ENCODE measurements at regions not wholly inside any gene's neighbourhood (a gene's known extent, or its start where the extent isn't known, plus 50 kb on each side); places are given as distances from the start of the nearest gene placed in this dataset.

DNA sequence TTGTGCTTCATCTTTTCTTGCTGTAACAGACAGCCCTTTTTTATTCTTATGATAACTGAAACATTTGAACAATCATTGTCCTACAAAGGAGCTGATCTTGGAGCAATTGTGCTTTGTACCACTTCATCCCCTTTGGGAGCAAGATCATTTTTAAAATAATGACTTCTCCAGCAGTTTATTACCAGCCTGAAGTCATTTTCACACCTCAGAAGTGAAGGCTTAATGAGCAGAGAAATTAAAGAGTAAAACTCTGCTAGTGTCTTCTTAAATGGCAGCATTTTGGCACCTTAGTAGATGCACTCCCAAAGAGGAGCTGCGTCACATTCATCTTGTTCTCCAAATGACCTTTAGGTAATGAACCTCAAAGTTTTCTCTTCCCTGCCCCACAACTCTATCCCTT is 439.6 kb upstream of the CAMK1G start:
- H3K9me3 ChIP-seq (ENCODE audit: control insufficient read depth, insufficient read depth, low read depth, low read length) = no peaks in the 10 kb centered on the region
- H3K4me3 ChIP-seq (ENCODE audit: low read depth, low read length) = no peak overlapping the region
- no peaks in the 10 kb centered on the region for H3K4me1 ChIP-seq (ENCODE audit: control insufficient read depth, insufficient read depth, low read length)
- TF ChIP-seq ZNF23 (tag by site-specific recombination; IDR thresholded peaks at IDR 0.05; ENCODE audit: borderline replicate concordance) (no peak), ZNF776 (tag by site-specific recombination; IDR thresholded peaks at IDR 0.05; ENCODE audit: borderline replicate concordance) (no peak), ZFP41 (tag by site-specific recombination; IDR thresholded peaks at IDR 0.05; ENCODE audit: borderline replicate concordance) (no peak), ZNF354C (tag by site-specific recombination; IDR thresholded peaks at IDR 0.05; ENCODE audit: borderline replicate concordance, low read depth) (no peak), OVOL3 (tag by site-specific recombination; IDR thresholded peaks at IDR 0.05) (no peak), KLF10 (tag by site-specific recombination; IDR thresholded peaks at IDR 0.05) (no peak), IKZF3 (tag by site-specific recombination; IDR thresholded peaks at IDR 0.05) (no peak), ZNF621 (tag by site-specific recombination; IDR thresholded peaks at IDR 0.05) (no peak), ZNF660 (tag by site-specific recombination; IDR thresholded peaks at IDR 0.05) (no peak), TCF7L2 (IDR thresholded peaks at IDR 0.05; ENCODE audit: borderline replicate concordance, low read depth, low read length) (no peak), ZNF394 (tag by site-specific recombination; IDR thresholded peaks at IDR 0.05; ENCODE audit: borderline replicate concordance) (no peak), ZSCAN16 (tag by site-specific recombination; IDR thresholded peaks at IDR 0.05) (no peak), ZNF510 (tag by site-specific recombination; IDR thresholded peaks at IDR 0.05; ENCODE audit: insufficient replicate concordance) (no peak)
- TF ChIP-seq, protein P1, sequence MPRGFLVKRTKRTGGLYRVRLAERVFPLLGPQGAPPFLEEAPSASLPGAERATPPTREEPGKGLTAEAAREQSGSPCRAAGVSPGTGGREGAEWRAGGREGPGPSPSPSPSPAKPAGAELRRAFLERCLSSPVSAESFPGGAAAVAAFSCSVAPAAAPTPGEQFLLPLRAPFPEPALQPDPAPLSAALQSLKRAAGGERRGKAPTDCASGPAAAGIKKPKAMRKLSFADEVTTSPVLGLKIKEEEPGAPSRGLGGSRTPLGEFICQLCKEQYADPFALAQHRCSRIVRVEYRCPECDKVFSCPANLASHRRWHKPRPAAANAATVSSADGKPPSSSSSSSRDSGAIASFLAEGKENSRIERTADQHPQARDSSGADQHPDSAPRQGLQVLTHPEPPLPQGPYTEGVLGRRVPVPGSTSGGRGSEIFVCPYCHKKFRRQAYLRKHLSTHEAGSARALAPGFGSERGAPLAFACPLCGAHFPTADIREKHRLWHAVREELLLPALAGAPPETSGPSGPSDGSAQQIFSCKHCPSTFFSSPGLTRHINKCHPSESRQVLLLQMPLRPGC (tag by site-specific recombination; IDR thresholded peaks at IDR 0.05) = no peak
- POLR2A ChIA-PET = no interaction called here
- no peaks in the 10 kb centered on the region for H3K36me3 ChIP-seq (ENCODE audit: control insufficient read depth in 2 of 2, insufficient read depth in 1 of 2, low read length in 2 of 2)
- H3K27ac ChIP-seq (ENCODE audit: extremely low read depth, low read depth, low read length) = no peak overlapping the region
- CTCF ChIA-PET = no interaction called here

DNA sequence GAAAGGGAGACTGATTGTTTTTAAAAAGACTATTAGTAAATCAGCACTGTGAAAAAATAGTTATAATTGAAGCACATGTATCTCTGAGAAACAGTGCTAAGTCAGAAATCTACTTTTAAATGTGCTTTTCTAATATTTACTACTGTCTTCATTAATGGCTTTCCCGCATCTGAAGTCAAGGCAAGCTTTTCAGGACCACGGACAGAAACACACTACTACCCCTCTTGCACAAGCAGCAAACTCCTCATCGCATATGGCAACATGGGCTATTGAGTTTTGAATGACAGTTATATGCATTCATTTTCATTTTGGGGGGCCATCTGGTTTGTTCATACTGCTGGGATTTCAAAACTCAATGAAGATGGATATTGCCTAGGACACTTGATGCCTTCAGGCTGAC is 433.4 kb upstream of the CAMK1G start:
- no peak for TF ChIP-seq OVOL3 (tag by site-specific recombination; IDR thresholded peaks at IDR 0.05)
- TF ChIP-seq, protein P2, sequence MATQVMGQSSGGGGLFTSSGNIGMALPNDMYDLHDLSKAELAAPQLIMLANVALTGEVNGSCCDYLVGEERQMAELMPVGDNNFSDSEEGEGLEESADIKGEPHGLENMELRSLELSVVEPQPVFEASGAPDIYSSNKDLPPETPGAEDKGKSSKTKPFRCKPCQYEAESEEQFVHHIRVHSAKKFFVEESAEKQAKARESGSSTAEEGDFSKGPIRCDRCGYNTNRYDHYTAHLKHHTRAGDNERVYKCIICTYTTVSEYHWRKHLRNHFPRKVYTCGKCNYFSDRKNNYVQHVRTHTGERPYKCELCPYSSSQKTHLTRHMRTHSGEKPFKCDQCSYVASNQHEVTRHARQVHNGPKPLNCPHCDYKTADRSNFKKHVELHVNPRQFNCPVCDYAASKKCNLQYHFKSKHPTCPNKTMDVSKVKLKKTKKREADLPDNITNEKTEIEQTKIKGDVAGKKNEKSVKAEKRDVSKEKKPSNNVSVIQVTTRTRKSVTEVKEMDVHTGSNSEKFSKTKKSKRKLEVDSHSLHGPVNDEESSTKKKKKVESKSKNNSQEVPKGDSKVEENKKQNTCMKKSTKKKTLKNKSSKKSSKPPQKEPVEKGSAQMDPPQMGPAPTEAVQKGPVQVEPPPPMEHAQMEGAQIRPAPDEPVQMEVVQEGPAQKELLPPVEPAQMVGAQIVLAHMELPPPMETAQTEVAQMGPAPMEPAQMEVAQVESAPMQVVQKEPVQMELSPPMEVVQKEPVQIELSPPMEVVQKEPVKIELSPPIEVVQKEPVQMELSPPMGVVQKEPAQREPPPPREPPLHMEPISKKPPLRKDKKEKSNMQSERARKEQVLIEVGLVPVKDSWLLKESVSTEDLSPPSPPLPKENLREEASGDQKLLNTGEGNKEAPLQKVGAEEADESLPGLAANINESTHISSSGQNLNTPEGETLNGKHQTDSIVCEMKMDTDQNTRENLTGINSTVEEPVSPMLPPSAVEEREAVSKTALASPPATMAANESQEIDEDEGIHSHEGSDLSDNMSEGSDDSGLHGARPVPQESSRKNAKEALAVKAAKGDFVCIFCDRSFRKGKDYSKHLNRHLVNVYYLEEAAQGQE (tag by site-specific recombination; IDR thresholded peaks at IDR 0.05) = peak; percentile 94
- Histone ChIP-seq H3K36me3 (ENCODE audit: control insufficient read depth in 2 of 2, insufficient read depth in 1 of 2, low read length in 2 of 2) (no peaks in the 10 kb centered on the region), H3K27ac (ENCODE audit: extremely low read depth, low read depth, low read length) (no peak overlapping the region), H3K4me3 (ENCODE audit: low read depth, low read length) (no peak overlapping the region), H3K9me3 (ENCODE audit: control insufficient read depth, insufficient read depth, low read depth, low read length) (no peaks in the 10 kb centered on the region), H3K4me1 (ENCODE audit: control insufficient read depth, insufficient read depth, low read length) (no peaks in the 10 kb centered on the region)
- ChIA-PET POLR2A (no interaction called here), CTCF (no interaction called here)

DNA sequence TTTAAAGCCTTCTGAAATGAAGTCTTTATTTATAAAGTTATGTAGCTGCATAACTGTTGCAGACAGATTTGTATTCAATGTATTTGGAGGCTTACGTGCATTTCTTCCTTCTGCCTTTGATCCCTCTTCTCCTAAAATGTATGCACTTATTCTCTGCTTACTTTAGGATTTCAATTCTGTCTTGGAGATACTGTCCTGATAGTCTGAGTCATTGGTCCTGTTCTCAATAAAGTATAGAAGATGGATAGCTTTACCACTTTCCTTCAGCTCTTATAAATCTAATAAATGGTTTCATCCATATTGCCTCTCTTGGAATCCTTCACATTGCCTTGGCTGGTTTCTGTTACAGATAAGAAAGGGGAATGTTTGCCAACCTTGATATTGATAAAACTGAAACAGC is 430.1 kb upstream of the CAMK1G start:
- Histone ChIP-seq H3K36me3 (ENCODE audit: control insufficient read depth in 2 of 2, insufficient read depth in 1 of 2, low read length in 2 of 2) (no peaks in the 10 kb centered on the region), H3K4me3 (ENCODE audit: low read depth, low read length) (no peak overlapping the region), H3K27ac (ENCODE audit: extremely low read depth, low read depth, low read length) (no peak overlapping the region), H3K4me1 (ENCODE audit: control insufficient read depth, insufficient read depth, low read length) (no peaks in the 10 kb centered on the region), H3K9me3 (ENCODE audit: control insufficient read depth, insufficient read depth, low read depth, low read length) (no peaks in the 10 kb centered on the region)
- POLR2A ChIA-PET = no interaction called here
- CTCF ChIA-PET = interaction anchor here (0.6 to 1.4 kb wide), 3 partner anchors 12 to 901 kb away, joined by 3 to 5 read pairs (median 4); no protein-coding TSS in a partner anchor
- TF ChIP-seq ZNF266 (tag by site-specific recombination; IDR thresholded peaks at IDR 0.05; ENCODE audit: low read depth) (no peak), MZF1 (tag by site-specific recombination; IDR thresholded peaks at IDR 0.05; ENCODE audit: borderline replicate concordance) (no peak), ZXDB (tag by site-specific recombination; IDR thresholded peaks at IDR 0.05) (no peak), ZNF138 (tag by site-specific recombination; IDR thresholded peaks at IDR 0.05; ENCODE audit: borderline replicate concordance) (no peak), ZBTB1 (tag by site-specific recombination; IDR thresholded peaks at IDR 0.05) (no peak), ZNF23 (tag by site-specific recombination; IDR thresholded peaks at IDR 0.05; ENCODE audit: borderline replicate concordance) (no peak), ZNF747 (tag by site-specific recombination; IDR thresholded peaks at IDR 0.05) (no peak), ZNF560 (tag by site-specific recombination; IDR thresholded peaks at IDR 0.05; ENCODE audit: borderline replicate concordance) (no peak), ZNF791 (tag by site-specific recombination; IDR thresholded peaks at IDR 0.05) (no peak), SCRT1 (tag by site-specific recombination; IDR thresholded peaks at IDR 0.05; ENCODE audit: borderline replicate concordance) (no peak), ZNF140 (tag by site-specific recombination; IDR thresholded peaks at IDR 0.05) (no peak), PRDM1 (tag by site-specific recombination; IDR thresholded peaks at IDR 0.05) (no peak)
- TF ChIP-seq, protein P3, sequence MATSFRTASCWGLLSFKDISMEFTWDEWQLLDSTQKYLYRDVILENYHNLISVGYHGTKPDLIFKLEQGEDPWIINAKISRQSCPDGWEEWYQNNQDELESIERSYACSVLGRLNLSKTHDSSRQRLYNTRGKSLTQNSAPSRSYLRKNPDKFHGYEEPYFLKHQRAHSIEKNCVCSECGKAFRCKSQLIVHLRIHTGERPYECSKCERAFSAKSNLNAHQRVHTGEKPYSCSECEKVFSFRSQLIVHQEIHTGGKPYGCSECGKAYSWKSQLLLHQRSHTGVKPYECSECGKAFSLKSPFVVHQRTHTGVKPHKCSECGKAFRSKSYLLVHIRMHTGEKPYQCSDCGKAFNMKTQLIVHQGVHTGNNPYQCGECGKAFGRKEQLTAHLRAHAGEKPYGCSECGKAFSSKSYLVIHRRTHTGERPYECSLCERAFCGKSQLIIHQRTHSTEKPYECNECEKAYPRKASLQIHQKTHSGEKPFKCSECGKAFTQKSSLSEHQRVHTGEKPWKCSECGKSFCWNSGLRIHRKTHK (tag by site-specific recombination; IDR thresholded peaks at IDR 0.05) = no peak
